DND-41 (cell line): ENCODE measurements at regions not wholly inside any gene's neighbourhood (a gene's known extent, or its start where the extent isn't known, plus 50 kb on each side); places are given as distances from the start of the nearest gene placed in this dataset.

Experiments used
- CTCF ChIP-seq: IDR thresholded peaks from 2 replicates; pipeline ENCODE4 v1.5.1; 2012; ENCODE audit warnings: borderline replicate concordance, low read length, moderate library complexity, mild to moderate bottlenecking; ENCODE audit not compliant: poor library complexity, severe bottlenecking; ENCODE audit errors: extremely low read depth
- EZH2 ChIP-seq: IDR thresholded peaks from 3 replicates; pipeline ENCODE4 v1.6.1; 2012; ENCODE audit warnings: borderline replicate concordance, low read depth, mild to moderate bottlenecking, moderate library complexity, low read length, inconsistent platforms; ENCODE audit not compliant: severe bottlenecking

DNA sequence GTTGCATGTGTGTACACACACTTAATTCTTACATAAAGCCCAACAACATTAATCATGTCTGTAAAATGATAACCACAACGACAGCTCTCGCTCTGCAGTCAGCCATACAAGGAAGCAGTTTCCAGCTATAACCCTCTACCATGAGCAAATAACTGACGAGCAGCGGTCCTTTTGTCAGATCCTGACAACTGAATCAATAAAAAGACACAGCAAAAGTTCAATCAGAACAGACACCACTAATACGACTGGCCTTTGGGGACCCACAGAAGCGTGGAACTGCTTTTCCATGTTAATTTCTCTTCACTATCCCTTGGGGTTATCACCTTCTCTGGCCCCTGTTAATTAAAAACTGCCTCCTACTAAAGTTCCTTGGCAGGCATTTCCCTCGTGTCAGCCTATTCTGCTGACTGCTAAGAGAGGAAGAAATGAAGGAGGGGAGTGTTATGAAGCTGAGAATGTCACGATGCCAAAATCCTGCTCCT lies 722.8 kb upstream of the GRAMD2B start:
- TF ChIP-seq CTCF (no peak), EZH2 (no peak)
